Epithelial cell of proximal tubule (primary cell): ENCODE measurements at regions not wholly inside any gene's neighbourhood (a gene's known extent, or its start where the extent isn't known, plus 50 kb on each side); places are given as distances from the start of the nearest gene placed in this dataset.

Experiments used
- DNase-seq: peaks from one replicate; pipeline ENCODE4 v3.0.0-alpha.2; 2011; ENCODE audit warnings: low read depth
- H3K4me3 ChIP-seq: 2 replicates; pipeline ENCODE4 v1.5.1; 2011; ENCODE audit warnings: low read depth, mild to moderate bottlenecking, low read length
- CTCF ChIP-seq: conservative IDR thresholded peaks from 2 replicates; pipeline ENCODE4 v1.5.1; 2012; ENCODE audit warnings: low read depth, mild to moderate bottlenecking, low read length

GRCh38 chr4:132709056-132709455, 440.0 kb upstream of the PCDH10 start:
- no peak for DNase-seq
- no peak for TF ChIP-seq CTCF
- no peak overlapping the region for H3K4me3 ChIP-seq

GRCh38 chr4:132710971-132711370, 438.1 kb upstream of the PCDH10 start:
- no peak for TF ChIP-seq CTCF
- no peak overlapping the region for H3K4me3 ChIP-seq
- no peak for DNase-seq

GRCh38 chr4:132737344-132737743, 411.8 kb upstream of the PCDH10 start:
- DNase-seq, result no peak
- H3K4me3 ChIP-seq, result no peak overlapping the region
- no peak for TF ChIP-seq CTCF

- DNase-seq, result no peak
- H3K4me3 ChIP-seq, result no peak overlapping the region
- no peak for TF ChIP-seq CTCF
Observed at GRCh38 chr4:132759199-132759780, 389.8 kb upstream of the PCDH10 start.

GRCh38 chr4:132763465-132763864, 385.6 kb upstream of the PCDH10 start:
- no peak for TF ChIP-seq CTCF
- no peak overlapping the region for H3K4me3 ChIP-seq
- DNase-seq, result no peak

GRCh38 chr4:132767901-132768300, 381.2 kb upstream of the PCDH10 start:
- TF ChIP-seq CTCF, result no peak
- H3K4me3 ChIP-seq, result no peak overlapping the region
- no peak for DNase-seq

- TF ChIP-seq CTCF, result no peak
- H3K4me3 ChIP-seq, result no peak overlapping the region
- DNase-seq, result no peak
Observed at GRCh38 chr4:132770776-132771175, 378.3 kb upstream of the PCDH10 start.
